ENCODE measurements at regions not wholly inside any gene's neighbourhood (a gene's known extent, or its start where the extent isn't known, plus 50 kb on each side); places are given as distances from the start of the nearest gene placed in this dataset.

DNA sequence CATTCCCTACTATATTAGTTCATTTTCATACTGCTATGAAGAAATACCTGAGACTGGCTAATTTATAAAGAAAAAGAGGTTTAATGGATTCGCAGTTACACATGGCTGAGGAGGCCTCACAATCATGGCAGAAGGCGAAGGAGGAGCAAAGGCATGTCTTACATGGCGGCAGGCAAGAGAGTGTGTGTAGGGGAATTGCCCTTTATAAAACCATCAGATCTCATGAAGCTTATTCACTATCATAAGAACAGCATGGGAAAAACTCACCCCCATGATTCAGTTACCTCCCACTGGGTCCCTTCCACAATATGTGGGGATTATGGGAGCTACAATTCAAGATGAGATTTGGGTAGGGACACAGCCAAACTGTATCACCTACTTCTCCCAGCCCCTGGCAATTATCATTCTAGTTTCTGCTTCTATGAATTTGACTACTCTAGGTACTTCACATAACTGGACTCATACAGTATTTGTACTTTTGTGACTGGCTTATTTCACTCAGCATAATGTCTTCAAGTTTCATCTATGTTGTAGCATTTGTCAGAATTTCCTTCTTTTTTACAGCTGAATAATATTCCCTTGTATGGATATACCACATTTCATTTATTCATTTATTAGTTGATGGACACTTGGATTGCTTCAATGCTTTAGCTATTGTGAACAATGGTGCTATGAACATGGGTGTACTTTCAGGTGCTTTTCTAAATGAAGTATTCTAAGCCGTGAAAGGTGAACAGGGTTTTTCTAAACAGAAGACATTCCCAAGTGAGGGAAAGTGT is 219.5 kb upstream of the NUDT4 start:
- TF ChIP-seq CTCF (conservative IDR thresholded peaks at IDR 0.05; ENCODE audit: low read depth, low read length) (no peak), EZH2 (IDR thresholded peaks at IDR 0.05; ENCODE audit: low read length, unreplicated experiment) (no peak)

Measured in PC-3 (cell line).